ENCODE measurements at regions not wholly inside any gene's neighbourhood (a gene's known extent, or its start where the extent isn't known, plus 50 kb on each side); places are given as distances from the start of the nearest gene placed in this dataset.

- Histone ChIP-seq H3K9ac (ENCODE audit: low read depth in 1 of 2, low read length in 2 of 2) (no peak overlapping the region), H3K4me1 (ENCODE audit: control insufficient read depth in 4 of 4, insufficient read depth in 4 of 4, low read length in 3 of 4) (no peaks in the 10 kb centered on the region), H3K27ac (ENCODE audit: low read depth in 1 of 2, low read length in 2 of 2) (no peak overlapping the region), H3K4me3 (ENCODE audit: low read depth in 1 of 3, low read length in 3 of 3) (no peak overlapping the region), H3K36me3 (ENCODE audit: control insufficient read depth in 4 of 4, insufficient read depth in 3 of 4, low read depth in 1 of 4, low read length in 3 of 4) (no peaks in the 10 kb centered on the region), H3K9me3 (ENCODE audit: control insufficient read depth in 4 of 4, low read length in 3 of 4) (no peaks in the 10 kb centered on the region), H3K27me3 (ENCODE audit: control insufficient read depth in 4 of 4, insufficient read depth in 4 of 4, low read length in 3 of 4) (no peaks in the 10 kb centered on the region)
- no peak for DNase-seq (ENCODE audit: low spot score)
- WGBS, result 59% methylated on average over 6 of the region's 6 CpGs
- TF ChIP-seq GABPA (IDR thresholded peaks at IDR 0.05 in 1 of 2, conservative IDR thresholded peaks at IDR 0.05 in 1 of 2), result no peak
- TF ChIP-seq CTCF (IDR thresholded peaks at IDR 0.05; ENCODE audit: low read depth, low read length, missing input control), result no peak
- TF ChIP-seq SP1 (IDR thresholded peaks at IDR 0.05), result no peak
- no peak for TF ChIP-seq YY1 (IDR thresholded peaks at IDR 0.05)
- no peak for TF ChIP-seq RXRA (IDR thresholded peaks at IDR 0.05)
- no peak for TF ChIP-seq HNF4A (conservative IDR thresholded peaks at IDR 0.05)
- no peak for TF ChIP-seq FOXA2 (IDR thresholded peaks at IDR 0.05)
- TF ChIP-seq ZBTB33 (IDR thresholded peaks at IDR 0.05), result no peak
- TF ChIP-seq REST (IDR thresholded peaks at IDR 0.05), result no peak
- no peak for TF ChIP-seq RAD21 (IDR thresholded peaks at IDR 0.05)
- no peak for TF ChIP-seq JUND (IDR thresholded peaks at IDR 0.05)
- no peak for TF ChIP-seq ATF3 (IDR thresholded peaks at IDR 0.05)
These were observed 65.4 kb downstream of the NKX6-1 start for GRCh38 chr4:84433633-84434222.

GRCh38 chr4:84432713-84433112 lies 66.4 kb downstream of the NKX6-1 start:
- DNase-seq (ENCODE audit: low spot score), result no peak
- H3K27ac ChIP-seq (ENCODE audit: low read depth in 1 of 2, low read length in 2 of 2), result no peak overlapping the region
- H3K9me3 ChIP-seq (ENCODE audit: control insufficient read depth in 4 of 4, low read length in 3 of 4), result no peaks in the 10 kb centered on the region
- TF ChIP-seq TAF1 (conservative IDR thresholded peaks at IDR 0.05), result no peak
- no peak for TF ChIP-seq FOXA1 (IDR thresholded peaks at IDR 0.05)
- no peak for TF ChIP-seq RAD21 (IDR thresholded peaks at IDR 0.05)
- no peaks in the 10 kb centered on the region for H3K36me3 ChIP-seq (ENCODE audit: control insufficient read depth in 4 of 4, insufficient read depth in 3 of 4, low read depth in 1 of 4, low read length in 3 of 4)
- no peak overlapping the region for H3K4me3 ChIP-seq (ENCODE audit: low read depth in 1 of 3, low read length in 3 of 3)
- H3K9ac ChIP-seq (ENCODE audit: low read depth in 1 of 2, low read length in 2 of 2), result no peak overlapping the region
- H3K27me3 ChIP-seq (ENCODE audit: control insufficient read depth in 4 of 4, insufficient read depth in 4 of 4, low read length in 3 of 4), result no peaks in the 10 kb centered on the region
- H3K4me1 ChIP-seq (ENCODE audit: control insufficient read depth in 4 of 4, insufficient read depth in 4 of 4, low read length in 3 of 4), result no peaks in the 10 kb centered on the region
